Spleen (tissue), 11 donors: ENCODE measurements at regions not wholly inside any gene's neighbourhood (a gene's known extent, or its start where the extent isn't known, plus 50 kb on each side); places are given as distances from the start of the nearest gene placed in this dataset.

Experiments
- DNase-seq: peaks from one replicate; pipeline ENCODE4 v3.0.0-alpha.2; 2020
- H3K27ac ChIP-seq, 8 donors: fragments of 200-600 bp; sonication (generic) in 7 of 8; 1 replicate in 4 of 8; 2 replicates in 4 of 8; pipeline versions ENCODE4 v1.5.0 to v1.8.0; 2016 to 2021; ENCODE audit warnings: inconsistent platforms in 4 of 8, mild to moderate bottlenecking in 4 of 8, moderate library complexity in 1 of 8
- H3K27me3 ChIP-seq, 7 donors: fragments of 200-600 bp; sonication (generic) in 6 of 7; replicated peaks in 1 of 7; 1 replicate in 4 of 7; 2 replicates in 3 of 7; pipeline versions ENCODE4 v1.5.0 to v1.8.0; 2016 to 2021; ENCODE audit warnings: inconsistent platforms in 3 of 7, mild to moderate bottlenecking in 1 of 7
- H3K36me3 ChIP-seq, 6 donors: fragments of 200-600 bp; sonication (generic) in 5 of 6; 1 replicate in 4 of 6; 2 replicates in 2 of 6; pipeline versions ENCODE4 v1.5.0 to v1.8.0; 2016 to 2021; ENCODE audit warnings: inconsistent platforms in 2 of 6
- H3K4me1 ChIP-seq, 6 donors: fragments of 200-600 bp; sonication (generic) in 5 of 6; 1 replicate in 3 of 6; 2 replicates in 3 of 6; pipeline versions ENCODE4 v1.5.0 to v1.8.0; 2016 to 2021; ENCODE audit warnings: inconsistent platforms in 3 of 6
- H3K4me3 ChIP-seq, 8 donors: fragments of 200-600 bp; sonication (generic) in 7 of 8; 1 replicate in 4 of 8; 2 replicates in 4 of 8; pipeline versions ENCODE4 v1.5.0 to v1.8.0; 2016 to 2021; ENCODE audit warnings: inconsistent platforms in 4 of 8, mild to moderate bottlenecking in 4 of 8, moderate library complexity in 2 of 8
- H3K9me3 ChIP-seq, 8 donors: fragments of 200-600 bp; sonication (generic) in 7 of 8; 1 replicate in 4 of 8; 2 replicates in 4 of 8; pipeline versions ENCODE4 v1.5.0 to v1.8.0; 2016 to 2021; ENCODE audit warnings: inconsistent platforms in 4 of 8
- CTCF ChIP-seq, 11 experiments: fragments of 200-600 bp in 7 of 11; fragments of 450-650 bp in 4 of 11; sonication (generic) in 4 of 11; IDR thresholded peaks in 8 of 11; conservative IDR thresholded peaks in 3 of 11; 1 replicate in 7 of 11; 2 replicates in 4 of 11; pipeline versions ENCODE4 v1.4.0 to v1.8.0; 2016 to 2021; ENCODE audit warnings: antibody characterized with exemption in 11 of 11, inconsistent platforms in 4 of 11, mild to moderate bottlenecking in 1 of 11
- POLR2A ChIP-seq, 3 donors: fragments of 450-650 bp; IDR thresholded peaks; one replicate each; pipeline ENCODE4 v1.5.1; 2017; ENCODE audit warnings: antibody characterized with exemption in 3 of 3, mild to moderate bottlenecking in 1 of 3
- POLR2AphosphoS5 ChIP-seq, 3 donors: sonication (generic); formaldehyde crosslinking; IDR thresholded peaks; one replicate each; pipeline ENCODE4 v1.5.1; 2017; ENCODE audit warnings: antibody characterized with exemption in 3 of 3
- WGBS, 5 donors: extraction: QIAGEN DNeasy Blood & Tissue Kit in 3 of 5; methylation state at CpG; one replicate each; pipeline versions ENCODE4 v1.1.5 to v1.1.7; 2013 to 2018; 5-methylcytosine and 5-hydroxymethylcytosine counted together
- intact Hi-C: fragments of 100-400 bp; cut with DNase I; formaldehyde crosslinking; loops from one replicate; pipeline ENCODE4 v1.15.0; 2023; ENCODE audit warnings: low total_unique reads
- donor health status: healthy with polysubstance abuse.
- donor health status: DM: no; HTN: no; CAD: no; lungs with moderate emphysema.
- donor health status: DM: no; HTN: no; CAD: no.
- donor health status: Bipolar disorder and iron deficiency.
- donor health status: healthy.
- donor health status: DM: no; HTN: no; CAD: no.
- donor health status: DM: yes; HTN: yes; CAD: no.

DNA sequence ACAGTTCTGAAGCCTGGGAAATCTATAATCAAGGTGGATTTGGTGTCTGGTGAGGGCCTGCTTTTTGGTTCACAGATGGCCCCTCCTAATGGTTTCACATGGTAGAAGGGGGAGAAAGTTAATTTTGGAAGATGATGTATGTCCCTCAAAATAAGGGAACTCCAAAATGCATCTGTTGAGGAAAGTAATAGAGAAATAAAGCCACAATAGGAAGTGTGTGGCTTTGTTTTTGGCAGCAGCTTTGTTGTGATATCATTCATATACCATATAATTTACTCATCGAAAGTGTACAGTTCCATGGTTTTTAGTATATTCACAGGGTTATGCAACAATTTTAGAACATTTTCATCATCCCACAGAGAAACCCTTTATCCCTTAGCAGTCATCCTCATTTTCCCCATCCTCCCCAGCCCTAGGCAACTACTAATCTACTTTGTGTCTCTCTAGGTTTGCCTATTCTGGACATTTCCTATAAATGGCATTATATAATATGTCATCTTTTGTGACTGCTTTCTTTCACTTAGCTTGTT is 274.0 kb upstream of the FAM98A start:
- no peaks in the 10 kb centered on the region for H3K4me1 ChIP-seq
- no peak for DNase-seq
- TF ChIP-seq POLR2A (IDR thresholded peaks at IDR 0.05): no peak
- TF ChIP-seq POLR2AphosphoS5 (IDR thresholded peaks at IDR 0.05): no peak
- no peak for TF ChIP-seq CTCF (IDR thresholded peaks at IDR 0.05 in 8 of 11, conservative IDR thresholded peaks at IDR 0.05 in 3 of 11)
- WGBS, 5 donors: 19 to 57% (median 40%) methylated on average over 1 of the region's 1 CpG
- no peak overlapping the region for H3K4me3 ChIP-seq
- intact Hi-C loops: no loop called here
- peaks cover 3 to 55% (median 31%) of the 10 kb centered on the region in 8 donors for H3K9me3 ChIP-seq
- H3K36me3 ChIP-seq: no peaks in the 10 kb centered on the region
- no peak overlapping the region for H3K27ac ChIP-seq
- no peaks in the 10 kb centered on the region for H3K27me3 ChIP-seq

GRCh38 chr2:33859811-33860461 is 260.8 kb upstream of the FAM98A start:
- Histone ChIP-seq H3K27ac (peak overlapping the region in 3 of 8 donors; percentile 14 to 29 (median 14)), H3K27me3 (no peaks in the 10 kb centered on the region), H3K9me3 (peaks cover 0 to 10% (median 2%) of the 10 kb centered on the region in 8 donors), H3K36me3 (no peaks in the 10 kb centered on the region), H3K4me3 (peak overlapping the region in 2 of 8 donors; percentile 2 to 17), H3K4me1 (peaks cover 0 to 10% (median 0%) of the 10 kb centered on the region in 6 donors)
- DNase-seq: no peak
- intact Hi-C loops: no loop called here
- TF ChIP-seq POLR2A (IDR thresholded peaks at IDR 0.05) (no peak), POLR2AphosphoS5 (IDR thresholded peaks at IDR 0.05) (no peak), CTCF (IDR thresholded peaks at IDR 0.05 in 8 of 11, conservative IDR thresholded peaks at IDR 0.05 in 3 of 11) (no peak)
- 20 to 33% (median 31%) methylated on average over 11 of the region's 11 CpGs for WGBS, 5 donors

- TF ChIP-seq CTCF (IDR thresholded peaks at IDR 0.05 in 8 of 11, conservative IDR thresholded peaks at IDR 0.05 in 3 of 11) (no peak), POLR2AphosphoS5 (IDR thresholded peaks at IDR 0.05) (no peak), POLR2A (IDR thresholded peaks at IDR 0.05) (no peak)
- intact Hi-C loops: no loop called here
- Histone ChIP-seq H3K4me3 (no peak overlapping the region), H3K27me3 (no peaks in the 10 kb centered on the region), H3K36me3 (no peaks in the 10 kb centered on the region), H3K4me1 (peaks cover 0 to 10% (median 0%) of the 10 kb centered on the region in 6 donors), H3K9me3 (peaks cover 0 to 15% (median 7%) of the 10 kb centered on the region in 8 donors), H3K27ac (peak overlapping the region in 2 of 8 donors; percentile 14 to 29)
- WGBS, 5 donors: 35 to 54% (median 41%) methylated on average over 6 of the region's 6 CpGs
- no peak for DNase-seq
Measured at GRCh38 chr2:33859176-33859575, 260.1 kb upstream of the FAM98A start.

DNA sequence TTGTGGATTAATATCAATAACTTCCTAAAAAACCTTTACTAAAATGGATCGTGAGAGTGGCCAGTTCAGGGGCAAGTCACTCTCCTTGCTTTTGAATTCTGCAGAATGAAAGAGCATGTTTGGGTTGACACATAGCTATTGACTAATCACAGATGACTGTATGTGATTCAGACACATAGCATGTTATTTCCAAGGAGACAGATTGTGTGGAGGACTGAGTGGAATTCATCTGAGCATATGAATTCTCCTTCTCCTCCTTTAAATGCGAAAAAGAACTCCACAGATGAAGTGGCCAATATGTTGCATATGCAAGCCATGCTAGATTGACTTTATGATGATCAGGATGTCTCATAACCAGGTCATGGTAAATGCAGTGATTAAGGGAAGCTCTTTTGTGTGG is 249.4 kb upstream of the FAM98A start:
- DNase-seq: no peak
- no peaks in the 10 kb centered on the region for H3K27me3 ChIP-seq
- WGBS, 5 donors: 77 to 88% (median 80%) methylated on average over 2 of the region's 2 CpGs
- no peak for TF ChIP-seq POLR2AphosphoS5 (IDR thresholded peaks at IDR 0.05)
- no peak for TF ChIP-seq CTCF (IDR thresholded peaks at IDR 0.05 in 8 of 11, conservative IDR thresholded peaks at IDR 0.05 in 3 of 11)
- TF ChIP-seq POLR2A (IDR thresholded peaks at IDR 0.05): no peak
- intact Hi-C loops: no loop called here
- no peak overlapping the region for H3K27ac ChIP-seq
- peaks cover 0 to 34% (median 29%) of the 10 kb centered on the region in 8 donors for H3K9me3 ChIP-seq
- no peaks in the 10 kb centered on the region for H3K4me1 ChIP-seq
- no peaks in the 10 kb centered on the region for H3K36me3 ChIP-seq
- no peak overlapping the region for H3K4me3 ChIP-seq
